Head of caudate nucleus (tissue), 42 donors: ENCODE measurements at regions not wholly inside any gene's neighbourhood (a gene's known extent, or its start where the extent isn't known, plus 50 kb on each side); places are given as distances from the start of the nearest gene placed in this dataset.
"Not testable (repeated sequence)": the region's sequence is repeated elsewhere in the genome, so short reads cannot be mapped to it uniquely, and the experiment has no call there.

Experiments
- DNase-seq, 42 donors: peaks; one replicate each; pipeline versions ENCODE4 v3.0.0 to v3.0.0-alpha.2; 2020 to 2021; ENCODE audit warnings: mixed read lengths in 7 of 42
- intact Hi-C: fragments of 100-400 bp; cut with DNase I; formaldehyde crosslinking; loops from one replicate; pipeline ENCODE4 v1.15.0; 2022

DNA sequence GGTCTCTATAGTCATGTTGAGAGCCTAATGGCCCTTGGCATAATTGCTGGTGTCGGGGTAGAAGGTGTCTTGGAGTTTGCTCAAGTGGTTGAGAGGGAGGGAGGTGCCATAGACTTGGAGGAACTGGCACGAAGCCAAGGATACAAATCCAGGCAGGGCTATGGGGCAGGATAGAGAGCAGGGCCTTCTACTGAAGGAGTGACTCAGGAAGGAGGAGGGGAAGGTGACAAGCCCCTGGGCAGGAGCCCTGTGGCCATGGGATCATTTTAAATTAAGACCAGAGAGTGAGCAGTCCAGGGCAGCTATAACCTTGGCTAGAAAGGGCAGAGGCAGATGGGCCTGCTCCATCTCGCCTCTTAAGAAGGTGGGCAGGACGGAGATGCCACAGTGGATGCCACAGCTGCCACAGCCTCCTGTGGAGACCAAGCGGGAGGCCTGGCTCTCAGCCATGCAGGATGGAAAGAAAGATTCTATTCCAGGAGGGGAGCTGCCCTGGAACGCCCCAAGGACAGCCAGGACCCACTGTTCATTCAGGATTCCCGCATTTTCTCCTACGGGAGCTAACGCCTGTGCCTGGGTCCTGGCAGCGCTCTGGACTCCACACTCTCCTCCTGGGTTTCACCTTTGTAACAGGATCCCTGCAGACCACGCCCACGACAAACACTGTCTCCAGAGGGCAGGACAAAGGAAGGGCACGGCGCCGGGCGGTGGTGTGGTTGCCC lies 189.6 kb downstream of the KLRB1 start:
- DNase-seq, intact Hi-C loops: not testable (repeated sequence)

DNA sequence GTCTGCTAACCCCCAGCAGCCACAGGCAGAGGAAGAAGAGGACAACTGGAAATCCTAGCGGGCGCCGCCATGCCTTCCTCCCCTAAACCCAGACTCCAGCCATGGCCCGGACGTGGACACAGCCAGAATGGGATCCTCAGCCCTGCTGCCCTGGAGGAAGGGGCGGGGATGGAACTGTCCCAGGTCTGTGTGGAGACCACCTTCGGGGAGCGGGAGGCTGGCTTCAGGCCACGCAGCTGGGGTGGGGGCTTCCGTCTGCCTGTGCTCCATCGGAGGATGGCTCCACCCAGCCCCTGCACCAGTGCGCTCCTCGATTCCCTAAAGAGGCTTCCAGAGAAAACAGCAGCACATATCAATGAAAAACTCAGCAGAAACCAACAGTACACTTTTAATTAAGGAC lies 190.4 kb downstream of the KLRB1 start:
- intact Hi-C loops, DNase-seq: not testable (repeated sequence)

DNA sequence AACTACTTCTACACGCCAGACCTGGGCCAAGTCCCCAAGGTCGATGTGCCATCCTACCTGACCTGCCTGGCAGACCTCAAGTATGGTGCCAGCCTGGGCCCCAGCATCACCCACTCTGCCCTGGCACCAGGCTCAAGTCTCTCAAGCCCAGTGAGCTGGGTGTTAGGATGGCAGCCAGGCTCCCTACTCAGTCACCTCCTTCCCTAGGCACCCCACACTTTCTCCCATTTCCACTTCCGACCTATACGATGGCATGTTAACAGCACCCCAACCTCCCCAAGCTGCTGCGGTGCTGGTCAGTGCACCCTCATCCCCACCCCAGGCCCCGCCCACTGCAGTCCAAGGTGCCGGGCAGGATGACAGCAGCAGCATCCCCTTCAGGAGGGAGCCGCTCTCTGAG lies 191.4 kb downstream of the KLRB1 start:
- DNase-seq, intact Hi-C loops: not testable (repeated sequence)

DNA sequence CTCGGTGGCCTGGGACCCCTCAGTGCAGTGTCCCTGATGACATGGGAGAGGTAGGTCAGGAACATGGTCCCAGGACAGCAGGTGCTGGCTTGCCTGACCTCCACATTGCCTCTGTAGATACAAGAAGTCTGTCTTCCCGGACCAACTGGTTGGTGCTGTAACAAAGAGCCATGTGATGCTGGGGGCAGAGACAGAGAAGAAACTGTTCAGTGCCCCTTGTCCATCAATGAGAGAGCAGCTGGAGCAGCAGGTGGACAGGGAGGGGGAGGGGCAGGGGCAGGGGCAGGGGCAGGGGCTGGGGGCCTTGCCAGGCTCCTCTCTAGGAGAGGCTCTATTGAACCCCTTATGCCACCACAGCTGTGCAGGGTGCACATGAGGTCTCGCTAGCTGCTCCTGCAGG lies 191.8 kb downstream of the KLRB1 start:
- peak in 19 of 42 donors; percentile 11 to 66 (median 39) for DNase-seq
- intact Hi-C loops = not testable (repeated sequence)

DNA sequence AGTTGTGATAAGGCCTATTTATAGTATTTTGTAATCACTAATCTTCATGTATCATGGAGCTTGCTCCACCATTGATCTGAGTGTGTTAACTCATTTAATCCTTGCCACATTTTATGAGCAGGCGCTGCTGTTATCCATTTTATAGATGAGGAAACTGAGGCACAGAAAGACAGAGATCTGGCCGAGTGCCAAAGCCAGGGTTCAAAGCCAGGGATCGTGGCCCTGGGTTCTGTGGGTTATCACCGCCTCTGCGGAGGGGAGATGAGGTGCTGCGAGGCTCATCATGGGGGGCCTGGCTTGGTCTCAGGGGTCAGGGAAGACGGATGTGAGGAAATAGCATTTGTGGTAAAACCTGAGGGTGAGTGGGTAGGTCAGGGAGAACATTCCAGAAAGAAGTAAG lies 193.9 kb downstream of the KLRB1 start:
- intact Hi-C loops, DNase-seq: not testable (repeated sequence)

DNA sequence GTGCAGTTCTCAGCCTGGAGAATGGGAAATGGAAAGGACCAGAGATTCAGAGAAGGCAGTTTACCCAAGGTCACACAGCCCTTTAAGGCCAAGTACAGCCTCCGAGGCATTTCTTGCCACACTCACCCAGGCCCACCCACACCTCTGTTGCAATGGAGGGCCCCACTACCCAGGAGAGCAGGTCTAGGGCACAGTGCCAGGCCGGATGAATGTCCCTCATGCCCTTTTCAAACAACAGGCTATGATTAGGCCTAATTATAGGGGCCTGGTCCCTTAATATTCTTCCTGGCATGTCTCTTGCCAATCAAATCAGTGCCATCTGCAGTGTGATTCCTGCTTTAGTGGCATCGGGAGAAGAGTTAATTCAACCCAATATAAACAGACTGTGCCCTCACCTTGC lies 195.3 kb downstream of the KLRB1 start:
- DNase-seq, intact Hi-C loops: not testable (repeated sequence)

DNA sequence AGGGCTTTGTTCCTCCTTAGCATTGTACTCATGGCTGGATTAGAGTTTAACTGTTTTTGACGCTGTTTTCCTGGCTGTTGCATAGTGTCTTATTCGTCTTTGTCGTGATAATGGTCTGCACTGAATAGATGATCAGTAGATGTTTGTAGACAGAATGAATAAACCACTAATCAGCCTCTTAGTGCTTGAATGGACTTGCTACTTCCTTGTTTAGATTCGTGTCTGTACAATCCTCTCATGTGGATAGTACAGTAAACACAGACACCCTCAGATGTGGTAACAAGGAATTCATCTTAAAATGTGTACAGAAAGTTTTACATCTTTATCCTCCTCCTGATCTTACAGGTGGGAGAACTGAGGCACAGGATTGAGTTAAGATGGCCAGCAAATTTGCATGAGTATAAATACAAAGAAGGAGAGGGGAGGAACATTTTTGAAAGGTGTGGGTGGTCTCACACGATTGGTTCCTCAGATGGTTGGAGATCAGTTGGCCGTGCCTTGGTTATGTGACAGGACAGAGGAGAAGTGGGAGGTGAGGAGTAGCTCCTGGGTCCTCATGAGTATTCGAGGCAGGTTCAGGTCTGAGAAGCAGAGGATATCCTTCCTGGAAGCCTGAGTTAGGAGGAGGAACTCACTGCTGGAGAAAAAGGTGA lies 196.0 kb downstream of the KLRB1 start:
- DNase-seq = peak in 1 of 42 donors; percentile 3

DNA sequence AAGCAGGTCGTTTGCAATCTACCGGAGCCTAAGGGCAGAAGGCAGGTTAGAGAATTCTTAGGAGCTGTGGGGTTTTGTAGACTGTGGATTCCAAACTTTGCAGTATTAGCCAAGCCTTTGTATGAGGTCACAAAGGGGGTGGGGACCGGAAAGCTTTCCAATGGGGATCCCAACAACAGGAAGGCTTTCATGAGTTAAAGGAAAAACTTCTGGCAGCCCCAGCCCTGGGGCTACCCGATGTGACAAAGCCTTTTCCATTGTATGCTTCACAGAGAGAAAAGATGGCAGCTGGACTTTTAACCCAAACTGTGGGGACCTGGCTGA lies 199.2 kb upstream of the PZP start:
- intact Hi-C loops, DNase-seq: not testable (repeated sequence)

More for the DNA sequence above, 196.0 kb downstream of the KLRB1 start:
- intact Hi-C loops = not testable (repeated sequence)

DNA sequence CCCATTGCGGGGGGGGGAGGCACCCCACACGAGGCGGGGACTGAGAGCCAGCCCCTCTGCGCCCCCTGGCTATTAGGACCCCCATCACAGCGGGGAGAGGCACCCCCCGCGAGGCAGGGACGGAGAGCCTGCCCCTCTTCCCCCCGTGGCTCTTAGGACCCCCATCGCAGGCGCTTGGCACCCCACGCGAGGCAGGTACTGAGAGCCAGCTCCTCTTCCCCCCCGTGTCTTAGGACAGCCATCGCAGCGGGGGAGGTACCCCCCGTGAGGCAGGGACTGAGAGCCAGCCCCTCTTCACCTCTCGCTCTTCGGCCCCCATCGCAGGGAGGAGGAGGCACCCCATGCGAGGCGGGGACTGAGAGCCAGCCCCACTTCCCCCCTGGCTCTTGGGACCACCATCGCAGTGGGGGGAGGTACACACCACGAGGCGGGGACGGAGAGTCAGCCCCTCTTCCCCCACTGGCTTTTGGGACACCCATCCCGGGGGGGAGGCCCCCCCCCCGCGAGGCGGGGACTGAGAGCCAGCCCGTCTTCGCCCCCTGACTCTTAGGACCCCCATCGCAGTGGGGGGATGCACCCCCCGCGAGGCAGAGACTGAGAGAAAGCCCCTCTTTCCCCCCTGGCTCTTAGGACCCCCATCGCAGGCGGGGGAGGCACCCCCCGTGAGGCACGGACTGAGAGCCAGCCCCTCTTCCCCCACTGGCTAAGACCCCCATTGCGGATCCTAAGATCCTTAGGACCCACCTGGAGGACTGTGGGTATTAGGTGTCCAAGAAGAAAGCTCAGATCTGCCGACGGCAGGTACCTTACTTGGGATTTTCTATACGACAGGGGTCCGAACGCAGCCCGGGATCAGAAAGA lies 198.6 kb upstream of the PZP start:
- no peak for DNase-seq

DNA sequence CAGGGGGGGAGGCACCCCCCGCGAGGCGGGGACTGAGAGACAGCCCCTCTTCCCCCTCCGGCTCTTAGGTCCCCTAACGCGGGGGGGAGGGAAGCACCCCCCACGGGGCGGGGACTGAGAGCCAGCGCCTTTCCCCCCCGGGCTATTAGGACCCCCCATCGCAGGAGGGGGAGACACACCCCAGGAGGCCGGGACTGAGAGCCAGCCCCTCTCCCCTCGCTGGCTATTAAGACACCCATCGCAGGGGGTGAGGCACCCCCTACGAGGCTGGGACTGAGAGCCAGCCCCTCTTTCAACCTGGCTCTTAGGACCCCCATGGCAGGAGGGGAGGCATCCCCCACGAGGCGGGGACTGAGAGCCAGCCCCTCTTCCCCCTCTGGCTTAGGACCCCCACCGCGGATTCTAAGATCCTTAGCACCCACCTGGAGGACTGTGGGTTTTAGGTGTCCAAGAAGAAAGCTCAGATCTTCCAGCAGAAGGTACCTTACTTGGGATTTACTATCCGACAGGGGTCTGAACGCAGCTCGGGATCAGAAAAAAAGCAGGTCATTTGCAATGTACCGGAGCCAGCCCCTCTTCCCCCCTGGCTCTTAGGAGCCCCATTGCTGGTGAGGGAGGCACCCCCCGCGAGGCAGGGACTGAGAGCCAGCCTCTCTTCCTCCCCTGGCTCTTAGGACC lies 197.8 kb upstream of the PZP start:
- DNase-seq = no peak
- intact Hi-C loops = no loop called here

More for the DNA sequence above, 198.6 kb upstream of the PZP start:
- intact Hi-C loops = no loop called here

DNA sequence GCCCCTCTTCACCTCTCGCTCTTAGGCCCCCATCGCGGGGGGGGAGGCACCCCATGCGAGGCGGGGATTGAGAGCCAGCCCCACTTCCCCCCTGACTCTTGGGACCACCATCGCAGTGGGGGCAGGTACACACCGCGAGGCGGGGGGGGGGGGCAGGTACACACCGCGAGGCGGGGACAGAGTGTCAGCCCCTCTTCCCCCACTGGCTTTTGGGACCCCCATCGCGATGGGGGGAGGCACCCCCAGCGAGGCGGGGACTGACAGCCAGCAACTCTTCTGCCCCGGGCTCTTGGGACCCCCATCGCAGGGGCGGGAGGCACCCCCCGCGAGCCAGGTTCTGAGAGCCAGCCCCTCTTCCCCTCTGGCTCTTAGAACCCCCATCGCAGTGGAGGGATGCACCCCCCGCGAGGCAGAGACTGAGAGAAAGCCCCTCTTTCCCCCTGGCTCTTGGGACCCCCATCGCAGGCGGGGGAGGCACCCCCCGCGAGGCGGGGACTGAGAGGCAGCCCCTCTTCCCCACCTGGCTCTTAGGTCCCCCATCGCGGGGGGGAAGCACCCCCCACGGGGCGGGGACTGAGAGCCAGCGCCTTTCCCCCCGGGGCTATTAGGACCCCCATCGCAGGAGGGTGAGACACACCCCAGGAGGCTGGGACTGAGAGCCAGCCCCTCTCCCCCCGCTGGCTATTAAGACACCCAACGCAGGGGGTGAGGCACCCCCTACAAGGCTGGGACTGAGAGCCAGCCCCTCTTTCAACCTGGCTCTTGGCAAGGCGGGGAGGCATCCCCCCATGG lies 196.5 kb upstream of the PZP start:
- peak in 1 of 42 donors; percentile 1 for DNase-seq
- intact Hi-C loops = no loop called here

DNA sequence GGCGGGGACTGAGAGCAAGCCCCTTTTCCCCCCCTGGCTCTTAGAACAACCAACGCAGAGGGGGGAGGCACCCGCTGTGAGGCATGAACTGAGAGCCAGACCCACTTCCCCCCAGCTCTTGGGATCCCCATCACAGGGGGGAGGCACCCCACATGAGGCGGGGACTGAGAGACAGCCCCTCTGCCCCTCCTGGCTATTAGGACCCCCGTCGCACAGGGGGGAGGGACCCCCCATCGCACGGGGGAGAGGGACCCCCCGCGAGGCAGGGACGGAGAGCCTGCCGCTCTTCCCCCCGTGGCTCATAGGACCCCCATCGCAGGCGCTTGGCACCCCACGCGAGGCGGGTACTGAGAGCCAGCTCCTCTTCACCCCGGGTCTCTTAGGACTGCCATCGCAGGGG lies 195.8 kb upstream of the PZP start:
- intact Hi-C loops = no loop called here
- peak in 1 of 42 donors; percentile 1 for DNase-seq

DNA sequence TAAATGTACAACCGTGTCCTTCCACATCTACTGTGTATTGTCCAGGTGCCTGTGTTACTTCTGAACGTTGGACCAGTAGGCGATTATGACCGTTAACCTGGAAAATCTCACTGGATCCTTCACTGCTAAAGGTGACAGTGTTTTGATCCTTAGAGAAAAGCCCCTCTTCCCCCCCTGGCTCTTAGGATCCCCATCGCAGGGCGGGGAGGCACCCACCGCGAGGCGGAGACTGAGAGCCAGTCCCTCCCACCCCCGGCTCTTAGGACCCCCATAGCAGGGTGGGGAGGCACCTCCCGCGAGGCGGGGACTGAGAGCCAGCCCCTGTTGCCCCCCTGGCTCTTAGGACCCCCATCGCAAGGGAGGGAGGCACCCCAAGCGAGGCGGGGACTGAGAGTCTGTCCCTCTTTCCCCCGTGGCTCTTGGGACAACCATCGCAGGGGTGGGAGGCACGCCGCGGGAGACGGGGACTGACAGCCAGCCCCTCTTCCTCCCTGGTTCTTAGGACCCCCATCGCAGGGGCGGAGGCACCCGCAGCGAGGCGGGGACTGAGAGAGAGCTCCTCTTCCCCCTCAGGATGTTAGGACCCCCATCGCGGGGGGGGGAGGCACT lies 194.3 kb upstream of the PZP start:
- intact Hi-C loops = not testable (repeated sequence)
- DNase-seq = peak in 1 of 42 donors; percentile 1

DNA sequence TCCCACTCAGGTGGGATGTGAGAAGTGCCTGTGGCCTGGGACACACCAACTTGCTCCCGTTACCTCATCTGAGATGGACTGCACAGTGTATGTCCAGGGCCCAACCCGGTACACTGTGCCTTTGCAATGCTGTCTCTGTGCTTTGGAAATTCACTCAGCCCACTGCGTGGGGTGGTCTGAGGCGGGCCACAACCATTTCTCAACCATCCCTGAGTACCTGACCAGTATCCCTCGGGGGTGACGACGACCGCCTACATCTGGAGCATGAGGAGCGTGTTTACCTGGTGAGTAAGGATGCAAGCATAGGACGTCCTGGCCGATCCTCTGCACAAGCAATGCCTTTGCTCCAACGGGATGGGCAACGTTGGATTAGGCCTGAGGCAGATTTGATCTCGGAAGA lies 188.2 kb upstream of the PZP start:
- intact Hi-C loops, DNase-seq: not testable (repeated sequence)

DNA sequence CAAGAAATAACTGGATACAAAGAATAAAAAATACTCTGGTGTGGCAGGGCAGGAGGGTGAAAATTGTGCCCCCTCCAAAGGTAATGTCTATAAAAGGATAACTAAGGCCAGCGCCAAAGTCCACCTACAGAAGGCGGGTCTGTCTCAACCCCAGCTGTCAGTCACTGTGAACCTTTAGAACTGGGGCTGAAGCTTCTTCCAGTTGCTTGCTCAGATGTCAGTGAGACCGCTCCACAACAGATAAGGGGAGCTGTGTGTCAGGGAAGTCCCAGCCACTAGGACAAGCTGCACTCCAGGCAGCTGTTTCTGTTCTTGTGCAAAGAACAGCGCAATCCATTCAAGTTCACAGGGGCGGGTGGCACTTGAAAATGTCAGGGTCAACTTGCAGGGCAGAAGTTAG lies 187.0 kb upstream of the PZP start:
- intact Hi-C loops = not testable (repeated sequence)

DNA sequence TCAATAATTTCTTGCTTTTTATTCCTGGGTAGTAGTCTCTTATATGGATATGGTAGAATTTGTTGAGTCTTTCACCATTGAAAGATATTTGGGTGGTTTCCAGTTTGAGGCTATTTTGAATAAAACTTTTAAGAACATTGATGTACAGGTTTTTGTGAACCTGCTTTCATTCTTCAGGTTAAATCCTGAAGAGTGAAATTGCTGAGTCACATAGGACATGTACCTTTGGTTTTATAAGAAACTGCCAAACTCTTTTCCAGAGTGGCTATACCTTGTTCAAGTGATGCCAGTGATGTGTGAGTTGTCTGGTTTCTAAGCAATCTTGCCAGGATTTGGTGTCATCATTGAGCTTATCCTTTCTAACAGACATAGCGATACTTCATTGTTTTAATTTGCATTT lies 184.6 kb upstream of the PZP start:
- no peak for DNase-seq
- intact Hi-C loops = no loop called here

More for the DNA sequence above, 187.0 kb upstream of the PZP start:
- not testable (repeated sequence) for DNase-seq

DNA sequence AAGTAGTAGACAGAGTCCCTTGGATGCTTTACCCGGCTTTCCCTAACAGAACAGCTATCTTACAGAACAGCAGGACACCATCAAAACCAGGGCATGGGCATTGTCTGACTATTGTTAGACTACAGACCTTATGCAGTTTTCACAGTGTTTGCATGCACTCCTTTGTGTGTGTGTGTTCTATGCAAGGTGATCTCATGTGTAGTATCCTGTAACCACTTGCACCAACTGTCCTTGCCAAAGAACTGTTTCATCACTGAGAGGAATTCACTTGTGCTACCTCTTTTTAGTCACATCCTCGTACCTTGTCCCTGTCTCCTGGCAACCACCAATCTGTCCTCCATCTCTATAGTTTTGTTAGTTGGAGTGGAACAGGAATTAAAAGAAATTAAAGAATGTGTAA lies 183.6 kb upstream of the PZP start:
- no peak for DNase-seq
- intact Hi-C loops = no loop called here

DNA sequence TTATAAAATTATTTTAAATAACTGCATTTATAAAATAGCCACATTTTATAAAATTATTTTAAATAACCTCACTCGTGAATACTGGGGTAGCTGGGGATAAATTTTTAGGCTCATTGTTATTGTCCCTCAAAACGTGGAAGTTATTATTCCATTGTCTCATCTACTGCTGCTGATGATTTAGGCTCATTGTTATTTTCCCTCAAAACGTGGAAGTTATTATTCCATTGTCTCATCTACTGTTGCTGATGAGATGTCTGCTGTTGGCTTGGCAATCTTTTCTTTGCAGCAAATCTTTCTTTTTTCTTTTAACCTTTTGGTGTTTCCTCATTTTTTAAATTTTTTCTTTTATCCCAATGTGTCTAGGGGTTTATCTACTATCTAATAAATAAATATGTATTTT lies 182.6 kb upstream of the PZP start:
- intact Hi-C loops = no loop called here

More for the DNA sequence above, 182.6 kb upstream of the PZP start:
- no peak for DNase-seq
